HG03457 (cell line): ENCODE measurements at regions not wholly inside any gene's neighbourhood (a gene's known extent, or its start where the extent isn't known, plus 50 kb on each side); places are given as distances from the start of the nearest gene placed in this dataset.
"Not testable (repeated sequence)": the region's sequence is repeated elsewhere in the genome, so short reads cannot be mapped to it uniquely, and the experiment has no call there.

Experiments used
- ATAC-seq: cut with Tn5 transposase; IDR thresholded peaks from one replicate; pipeline ENCODE4 v1.9.1; 2021; ENCODE audit warnings: moderate number of reproducible peaks; ENCODE audit not compliant: unreplicated experiment

GRCh38 chr10:16116404-16117304, 256.3 kb upstream of the MINDY3 start:
- ATAC-seq = no peak

- ATAC-seq = no peak
Measured at GRCh38 chr10:16117305-16117695, 257.0 kb upstream of the MINDY3 start.

DNA sequence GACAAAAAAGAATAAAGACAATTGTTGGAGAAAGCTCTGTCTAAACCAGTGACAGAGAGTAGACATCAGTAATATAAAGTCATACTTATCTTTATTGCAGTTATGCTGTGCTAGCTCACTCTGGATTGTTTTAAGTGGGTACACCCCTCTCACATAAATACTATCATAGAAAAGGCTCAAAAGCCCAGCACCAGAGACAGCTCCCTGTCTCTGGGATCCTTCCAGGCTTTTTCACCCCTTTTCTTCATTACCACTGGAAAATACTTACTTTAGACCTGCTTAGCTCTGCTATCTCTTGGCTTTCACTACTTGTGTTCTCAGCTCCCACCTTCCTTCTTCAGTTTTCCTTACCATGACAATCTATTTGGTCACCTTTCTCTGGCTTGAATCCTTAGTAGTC, 259.1 kb upstream of the MINDY3 start:
- no peak for ATAC-seq

DNA sequence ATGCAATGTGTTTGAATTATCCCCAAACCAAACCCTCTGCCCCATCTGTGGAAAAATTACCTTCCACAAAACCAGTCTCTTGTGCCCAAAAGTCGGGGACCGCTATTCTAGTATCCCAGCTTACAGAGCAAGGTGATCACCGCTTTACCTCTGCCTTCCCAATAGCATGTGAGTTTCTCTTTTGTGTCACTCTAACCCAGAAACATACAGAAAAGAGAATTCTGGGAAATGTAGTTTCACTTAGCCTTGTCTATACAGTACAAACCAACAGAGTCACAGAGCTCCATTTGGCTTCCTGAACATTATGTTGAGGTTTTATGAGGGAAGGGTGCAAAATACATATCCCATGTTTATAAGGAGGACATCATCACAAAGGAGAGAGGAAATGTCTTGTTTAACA, 260.3 kb upstream of the MINDY3 start:
- no peak for ATAC-seq

DNA sequence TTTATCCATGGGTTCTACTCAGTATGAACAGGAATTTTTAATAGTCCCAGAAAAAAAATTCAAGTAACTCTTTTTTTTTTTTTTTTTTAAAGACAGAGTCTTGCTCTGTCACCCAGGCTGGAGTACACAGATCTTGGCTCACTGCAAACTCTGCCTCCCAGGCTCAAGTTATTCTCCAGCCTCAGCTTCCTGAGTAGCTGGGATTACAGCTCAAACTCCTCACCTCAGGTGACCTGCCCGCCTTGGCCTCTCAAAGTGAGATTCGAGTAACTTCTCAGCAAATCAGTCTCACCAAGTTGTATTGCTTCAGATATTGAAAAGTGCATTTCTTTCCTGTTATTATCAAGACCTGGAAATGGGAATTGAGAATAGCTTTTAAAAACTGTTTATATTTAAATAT, 281.2 kb upstream of the MINDY3 start:
- no peak for ATAC-seq

DNA sequence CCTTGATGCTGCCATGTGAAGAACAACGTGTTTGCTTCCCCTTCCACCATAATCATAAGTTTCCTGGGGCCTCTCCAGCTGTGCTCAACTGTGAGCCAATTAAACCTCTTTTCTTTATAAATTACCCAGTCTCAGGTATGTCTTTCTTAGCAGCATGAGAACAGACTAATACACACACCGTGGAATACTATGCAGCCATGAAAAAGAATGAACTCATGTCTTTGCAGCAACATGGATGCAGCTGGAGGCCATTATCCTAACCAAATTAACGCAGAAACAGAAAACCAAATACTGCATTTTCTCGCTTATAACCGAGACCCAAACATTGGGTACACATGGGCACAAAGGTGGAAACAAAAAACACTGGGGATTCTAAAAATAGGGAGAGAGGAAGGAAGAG, 286.7 kb upstream of the MINDY3 start:
- no peak for ATAC-seq

DNA sequence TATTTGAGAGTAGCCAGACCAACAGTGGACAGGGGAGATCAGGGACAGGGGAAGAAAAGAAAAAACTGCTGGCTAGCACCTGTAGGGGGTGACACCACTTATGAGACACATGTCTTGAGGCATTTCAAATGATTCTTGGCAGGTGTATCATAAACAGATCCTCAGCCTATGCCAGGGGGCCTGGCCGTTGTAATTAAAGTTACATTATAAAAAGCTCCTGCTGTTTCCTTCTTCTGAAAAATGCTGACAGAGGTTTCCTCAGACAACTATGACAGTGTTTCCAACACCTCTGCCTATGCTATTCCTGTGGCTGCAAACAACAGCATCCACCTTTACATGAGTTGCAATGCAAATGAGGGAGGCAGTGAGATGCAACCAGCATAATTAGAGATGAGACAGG, 281.0 kb upstream of the PTER start:
- no peak for ATAC-seq

- no peak for ATAC-seq
Measured at GRCh38 chr10:16156681-16157080, 280.1 kb upstream of the PTER start.

DNA sequence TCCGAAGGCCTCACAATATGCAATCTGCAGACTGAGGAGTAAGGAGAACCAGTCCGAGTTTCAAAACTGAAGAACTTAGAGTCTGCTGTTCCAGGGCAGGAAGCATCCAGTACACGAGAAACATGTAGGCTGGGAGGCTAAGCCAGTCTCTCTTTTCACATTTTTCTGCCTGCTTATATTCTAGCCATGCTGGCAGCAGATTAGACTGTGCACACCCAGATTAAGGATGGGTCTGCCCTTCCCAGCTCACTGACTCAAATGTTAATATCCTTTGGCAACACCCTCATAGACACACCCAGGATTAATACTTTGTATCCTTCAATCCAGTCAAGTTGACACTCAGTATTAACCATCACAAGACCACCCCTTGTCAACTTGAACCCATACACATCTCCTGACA, 271.7 kb upstream of the PTER start:
- not testable (repeated sequence) for ATAC-seq

- ATAC-seq = no peak
Measured at GRCh38 chr10:16182144-16182543, 254.7 kb upstream of the PTER start.

GRCh38 chr10:16182688-16183087, 254.1 kb upstream of the PTER start:
- ATAC-seq = no peak

GRCh38 chr10:16184096-16184597, 252.7 kb upstream of the PTER start:
- no peak for ATAC-seq

GRCh38 chr10:16184906-16185305, 251.9 kb upstream of the PTER start:
- no peak for ATAC-seq

DNA sequence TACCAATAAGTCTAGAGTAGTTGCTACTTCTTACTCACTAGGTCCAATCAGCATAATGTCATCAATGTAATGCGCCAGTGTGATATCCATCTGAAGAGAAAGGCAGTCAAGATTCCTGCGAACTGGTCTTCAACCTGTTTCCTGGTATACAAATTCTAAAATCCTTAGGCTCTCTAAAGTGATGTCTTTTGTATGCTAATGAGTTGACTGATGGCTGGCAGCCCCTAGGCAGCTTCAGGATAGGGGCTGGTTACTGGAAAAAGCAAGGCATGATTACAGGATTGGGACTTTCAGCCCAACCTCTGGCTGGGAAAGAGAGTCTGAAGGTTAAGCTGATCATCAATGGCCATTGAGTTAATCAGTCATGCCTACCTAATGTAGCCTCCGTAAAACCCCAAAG, 250.2 kb upstream of the PTER start:
- ATAC-seq = no peak

DNA sequence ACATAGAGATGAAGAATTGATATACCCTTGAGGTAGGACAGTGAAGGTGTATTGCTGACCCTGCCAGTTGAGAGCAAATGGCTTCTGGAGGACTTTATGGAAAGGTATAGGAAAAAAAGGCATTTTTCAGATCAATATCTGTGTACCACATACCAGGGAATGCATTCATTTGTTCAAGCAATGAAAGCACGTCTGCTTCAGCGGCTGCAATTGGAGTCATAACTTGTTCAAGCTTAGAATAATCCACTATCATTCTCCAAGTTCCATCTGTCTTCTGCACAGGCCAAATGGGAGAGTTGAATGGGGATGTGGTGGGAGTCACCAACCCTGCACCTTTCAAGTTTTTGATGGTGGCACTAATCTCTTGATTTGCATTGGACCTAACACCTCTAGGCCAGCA, 249.6 kb upstream of the PTER start:
- no peak for ATAC-seq

DNA sequence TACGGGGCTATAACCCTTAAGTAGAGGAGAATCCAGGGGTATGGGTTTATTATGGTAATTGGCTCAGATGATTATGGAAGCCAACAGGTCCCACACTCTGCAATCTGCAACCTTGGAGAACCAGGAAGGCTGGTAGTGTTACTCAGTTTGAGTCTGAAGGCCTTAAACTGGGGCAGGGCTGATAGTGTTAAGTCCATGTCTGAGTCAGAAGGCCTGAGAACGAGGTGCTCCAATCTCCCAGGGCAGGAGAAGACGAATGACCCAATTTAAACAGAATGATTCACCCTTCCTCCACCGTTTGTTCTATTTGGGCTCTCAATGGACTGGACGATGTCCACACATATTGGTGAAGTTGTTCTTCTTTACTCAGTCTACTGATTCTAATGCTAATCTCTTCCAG, 244.5 kb upstream of the PTER start:
- no peak for ATAC-seq

DNA sequence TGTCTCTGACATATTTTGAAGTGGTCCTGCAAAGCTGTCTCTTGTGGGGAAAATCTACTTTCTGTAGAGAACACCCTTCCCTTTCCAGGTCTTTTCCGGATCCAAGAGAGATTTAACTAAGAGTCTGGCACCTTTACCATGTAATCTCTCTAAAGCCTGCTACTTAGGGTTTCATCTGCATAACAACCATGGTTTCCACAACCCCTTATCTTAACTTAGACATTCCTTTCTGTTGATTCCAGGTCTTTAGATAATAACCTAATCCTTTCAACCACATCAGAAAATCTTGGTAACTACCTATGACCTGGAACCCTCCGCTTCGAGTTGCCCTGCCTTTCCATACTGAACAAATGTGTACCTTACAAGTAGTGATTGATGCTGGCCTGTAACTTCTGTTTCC, 243.6 kb upstream of the PTER start:
- ATAC-seq = no peak

DNA sequence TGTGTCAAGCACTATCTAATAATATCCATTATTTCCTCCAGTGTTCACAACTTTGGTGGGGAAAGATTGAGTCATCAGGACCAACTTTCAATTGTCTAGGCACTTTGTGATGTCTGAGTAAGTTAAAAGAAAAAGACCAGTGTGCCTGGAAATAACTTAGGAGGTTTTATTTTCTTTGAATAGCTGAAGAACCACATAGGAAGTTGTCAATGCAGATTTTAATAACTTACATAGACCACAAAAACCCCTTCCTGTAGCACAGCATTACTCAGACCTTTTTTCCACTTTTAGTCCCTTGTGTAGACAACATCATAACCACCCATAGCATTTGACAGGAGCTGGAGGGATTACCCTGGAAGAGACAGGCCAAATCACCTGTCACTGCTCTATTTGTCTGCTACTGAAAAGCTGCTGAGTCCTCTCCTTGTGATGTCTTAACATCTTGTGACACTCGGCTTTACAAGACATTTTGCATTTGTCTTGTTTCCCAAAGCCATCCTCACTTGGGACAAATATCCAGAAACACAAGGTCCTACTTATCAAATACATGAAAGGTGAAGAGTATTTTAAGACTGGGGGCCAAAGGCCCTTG, 241.5 kb upstream of the PTER start:
- peak; percentile 98 for ATAC-seq

GRCh38 chr10:16195894-16196293, 240.9 kb upstream of the PTER start:
- ATAC-seq = no peak

- ATAC-seq = no peak
Measured at GRCh38 chr10:16199216-16199615, 237.6 kb upstream of the PTER start.

DNA sequence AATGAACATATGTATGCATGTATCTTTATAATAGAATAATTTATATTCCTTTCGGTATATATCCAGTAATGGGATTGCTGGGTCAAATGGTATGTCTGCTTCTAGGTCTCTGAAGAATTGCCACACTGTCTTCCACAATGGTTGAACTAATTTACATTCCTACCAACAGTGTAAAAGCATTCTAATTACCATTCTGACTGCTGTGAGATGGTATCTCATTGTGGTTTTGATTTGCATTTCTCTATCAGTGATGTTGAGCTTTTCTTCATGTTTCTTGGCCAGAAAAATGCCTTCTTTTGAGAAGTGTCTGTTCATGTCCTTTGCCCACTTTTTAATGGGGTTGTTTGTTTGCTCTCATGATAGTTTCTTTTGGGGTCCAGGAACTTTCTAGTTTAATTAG, 213.2 kb upstream of the PTER start:
- ATAC-seq = not testable (repeated sequence)

DNA sequence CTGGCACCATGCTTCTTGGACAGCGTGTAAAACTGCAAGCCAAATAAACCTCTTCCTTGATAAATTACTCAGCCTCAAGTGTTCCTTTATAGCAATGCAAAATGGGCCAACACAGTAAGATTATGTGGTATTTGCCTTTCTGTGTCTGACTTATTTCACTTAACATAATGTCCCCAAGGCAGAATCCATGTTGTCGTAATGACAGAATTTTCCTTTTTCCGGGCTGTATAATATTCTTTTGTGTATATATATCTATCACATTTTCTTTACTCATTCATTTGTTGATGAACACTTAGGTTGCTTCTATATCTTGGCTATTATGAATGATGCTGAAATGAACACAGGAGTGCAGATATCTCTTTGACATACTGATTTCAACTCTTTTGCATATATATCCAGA, 209.1 kb upstream of the PTER start:
- no peak for ATAC-seq
